ENCODE measurements at regions not wholly inside any gene's neighbourhood (a gene's known extent, or its start where the extent isn't known, plus 50 kb on each side); places are given as distances from the start of the nearest gene placed in this dataset.
"Not testable (repeated sequence)": the region's sequence is repeated elsewhere in the genome, so short reads cannot be mapped to it uniquely, and the experiment has no call there.

DNA sequence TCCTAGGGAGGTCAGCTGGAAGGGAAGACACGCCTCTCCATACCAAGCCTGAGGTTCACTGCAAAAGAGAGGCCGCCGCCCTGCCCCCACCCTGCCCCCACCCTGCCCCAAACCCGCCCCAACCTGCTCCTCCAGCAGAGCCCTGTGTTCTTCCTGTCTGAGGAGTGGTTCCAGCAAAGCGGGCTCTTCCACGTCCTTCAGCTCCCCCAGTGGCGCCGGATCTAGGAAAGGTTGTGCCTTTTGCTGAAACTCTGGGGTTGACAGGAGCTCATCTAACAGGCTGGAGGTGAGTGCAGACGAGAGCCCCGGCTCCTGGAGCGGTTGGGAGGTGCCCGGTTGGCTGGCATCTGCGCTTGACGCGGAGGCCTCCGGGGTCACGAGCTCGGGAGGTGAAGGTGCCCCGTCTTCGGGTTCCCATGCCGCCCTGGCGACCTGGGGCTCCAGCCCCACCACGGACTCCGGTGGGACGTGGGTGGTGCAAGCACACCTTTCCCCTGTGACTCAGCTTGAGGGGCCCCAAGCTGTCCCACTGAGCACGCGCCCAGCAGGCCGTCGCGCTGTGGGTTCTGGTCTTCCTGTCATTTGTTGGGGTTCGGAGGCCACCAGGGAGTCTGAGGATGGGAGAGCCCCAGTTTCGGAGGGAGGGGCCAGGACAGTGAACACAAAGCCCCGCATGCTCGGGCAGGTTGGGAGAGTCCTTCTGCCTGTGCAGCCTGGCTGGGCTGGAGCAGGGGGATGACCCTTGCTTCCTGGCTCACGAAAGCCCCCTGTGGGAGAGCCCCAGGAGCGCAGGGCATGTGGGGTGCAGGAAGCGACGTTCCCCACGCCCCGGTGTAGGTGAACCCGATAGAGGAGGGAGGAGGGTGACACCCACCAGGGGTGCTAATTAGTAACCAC lies 1467.1 kb downstream of the FOXD4L5 start:
- H3K4me3 ChIP-seq (ENCODE audit: low read depth, low read length) = peak overlapping the region; percentile 55
- TF ChIP-seq, protein P1, sequence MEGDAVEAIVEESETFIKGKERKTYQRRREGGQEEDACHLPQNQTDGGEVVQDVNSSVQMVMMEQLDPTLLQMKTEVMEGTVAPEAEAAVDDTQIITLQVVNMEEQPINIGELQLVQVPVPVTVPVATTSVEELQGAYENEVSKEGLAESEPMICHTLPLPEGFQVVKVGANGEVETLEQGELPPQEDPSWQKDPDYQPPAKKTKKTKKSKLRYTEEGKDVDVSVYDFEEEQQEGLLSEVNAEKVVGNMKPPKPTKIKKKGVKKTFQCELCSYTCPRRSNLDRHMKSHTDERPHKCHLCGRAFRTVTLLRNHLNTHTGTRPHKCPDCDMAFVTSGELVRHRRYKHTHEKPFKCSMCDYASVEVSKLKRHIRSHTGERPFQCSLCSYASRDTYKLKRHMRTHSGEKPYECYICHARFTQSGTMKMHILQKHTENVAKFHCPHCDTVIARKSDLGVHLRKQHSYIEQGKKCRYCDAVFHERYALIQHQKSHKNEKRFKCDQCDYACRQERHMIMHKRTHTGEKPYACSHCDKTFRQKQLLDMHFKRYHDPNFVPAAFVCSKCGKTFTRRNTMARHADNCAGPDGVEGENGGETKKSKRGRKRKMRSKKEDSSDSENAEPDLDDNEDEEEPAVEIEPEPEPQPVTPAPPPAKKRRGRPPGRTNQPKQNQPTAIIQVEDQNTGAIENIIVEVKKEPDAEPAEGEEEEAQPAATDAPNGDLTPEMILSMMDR (IDR thresholded peaks at IDR 0.05; ENCODE audit: low read depth, low read length) = no peak

DNA sequence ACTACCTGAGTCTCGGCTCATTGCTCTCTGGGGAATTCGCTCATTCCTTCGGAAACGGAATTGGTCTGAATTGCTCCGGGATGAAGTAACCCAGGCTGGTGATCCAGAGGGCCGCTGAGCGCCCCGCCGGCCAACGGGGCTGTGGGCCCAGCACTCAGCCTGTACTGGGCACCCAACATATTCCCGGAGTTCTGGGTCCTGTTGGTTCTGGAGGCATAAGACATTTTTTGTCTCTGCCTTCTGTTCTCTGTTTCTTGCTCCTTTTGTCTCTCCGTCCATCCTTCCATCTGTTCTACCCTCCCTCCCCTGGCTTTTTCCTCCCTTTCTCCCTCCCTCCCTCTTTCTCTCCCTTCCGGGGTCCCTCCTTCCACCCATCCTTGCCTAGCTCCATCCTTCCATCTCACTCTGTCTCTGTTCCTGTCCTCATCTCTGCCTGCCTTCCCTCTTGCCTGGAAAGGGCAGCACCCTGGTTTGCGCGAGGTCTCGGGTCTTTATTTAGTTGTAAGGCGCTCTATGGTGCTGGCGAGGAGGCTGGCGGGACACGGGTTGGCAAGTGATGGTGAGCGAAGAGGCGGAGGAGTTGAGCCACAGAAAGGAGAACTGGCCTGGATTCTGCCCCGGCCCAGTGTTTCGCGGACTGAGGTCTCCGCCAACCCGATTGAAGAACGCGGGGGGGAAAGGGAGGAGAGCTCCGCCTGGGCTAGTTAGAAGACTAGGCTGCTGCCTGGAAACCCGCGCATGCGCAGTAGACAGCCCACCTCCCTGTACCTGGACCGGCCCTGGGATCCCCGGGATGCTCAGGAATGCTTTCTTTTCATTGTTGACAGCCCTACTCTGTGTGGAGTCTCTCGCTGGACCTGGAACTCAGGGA lies 1468.0 kb downstream of the FOXD4L5 start:
- peak overlapping the region; percentile 55 for H3K4me3 ChIP-seq (ENCODE audit: low read depth, low read length)
- TF ChIP-seq, protein P1 (IDR thresholded peaks at IDR 0.05; ENCODE audit: low read depth, low read length) = no peak

- not testable (repeated sequence) for H3K4me3 ChIP-seq (ENCODE audit: low read depth, low read length)
Measured at GRCh38 chr9:63814970-63815669, 1469.9 kb downstream of the FOXD4L5 start.

GRCh38 chr9:63813391-63814021 lies 1471.5 kb downstream of the FOXD4L5 start:
- not testable (repeated sequence) for H3K4me3 ChIP-seq (ENCODE audit: low read depth, low read length)

- H3K4me3 ChIP-seq (ENCODE audit: low read depth, low read length) = not testable (repeated sequence)
Measured at GRCh38 chr9:63812822-63813221, 1472.2 kb downstream of the FOXD4L5 start.

DNA sequence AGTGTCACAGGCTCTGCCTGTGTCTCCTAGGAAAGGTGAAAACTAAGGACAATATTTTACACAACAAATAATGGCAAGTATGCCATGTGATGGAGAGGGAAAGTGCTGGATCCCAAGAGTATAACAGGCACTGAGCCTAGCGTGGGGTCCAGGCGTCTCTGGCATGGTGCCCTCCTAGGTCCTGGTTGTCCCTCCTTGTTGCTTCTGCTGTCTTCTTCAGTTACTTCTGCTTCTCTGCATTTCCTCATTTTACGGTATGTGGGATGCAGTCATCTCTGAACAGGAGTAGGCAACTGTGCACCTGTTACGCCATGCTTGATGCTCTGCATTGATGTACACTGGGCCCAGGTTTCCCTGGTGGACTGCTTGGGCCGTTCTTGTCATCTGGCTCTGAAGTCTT lies 1480.8 kb downstream of the FOXD4L5 start:
- H3K4me3 ChIP-seq (ENCODE audit: low read depth, low read length) = not testable (repeated sequence)

DNA sequence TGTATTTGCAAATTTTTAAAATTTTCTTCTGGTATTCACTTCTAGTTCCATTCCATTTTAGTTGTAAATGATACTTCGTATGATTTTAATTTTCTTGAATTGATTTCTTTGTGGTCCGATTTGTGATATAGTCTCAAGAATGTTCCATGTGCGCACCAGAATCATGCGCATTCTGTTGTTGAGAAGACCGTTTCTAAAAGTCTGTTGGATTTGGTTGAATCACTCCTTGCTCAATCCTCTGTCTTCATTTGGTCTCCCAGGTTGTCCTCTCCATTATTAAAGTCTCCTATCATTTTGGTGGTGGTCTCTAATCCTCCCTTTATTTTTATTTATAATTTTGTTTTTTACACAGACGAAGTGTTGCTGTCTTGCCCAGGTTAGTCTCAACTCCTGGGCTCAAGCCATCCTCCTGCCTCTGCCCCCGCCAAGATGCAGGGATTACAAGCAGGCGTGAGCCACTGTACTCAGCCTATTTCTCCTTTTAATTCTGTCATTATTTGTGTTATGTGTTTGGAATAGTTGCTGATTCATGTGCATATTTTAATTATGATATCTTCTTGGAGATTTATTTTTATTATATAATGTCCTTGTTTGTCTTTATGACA lies 1490.8 kb downstream of the FOXD4L5 start:
- not testable (repeated sequence) for H3K4me3 ChIP-seq (ENCODE audit: low read depth, low read length)

GRCh38 chr9:63787454-63787853 lies 1497.6 kb downstream of the FOXD4L5 start:
- not testable (repeated sequence) for H3K4me3 ChIP-seq (ENCODE audit: low read depth, low read length)

GRCh38 chr9:63785059-63785458 lies 1500.0 kb downstream of the FOXD4L5 start:
- not testable (repeated sequence) for H3K4me3 ChIP-seq (ENCODE audit: low read depth, low read length)

GRCh38 chr9:63784421-63784820 lies 1500.6 kb downstream of the FOXD4L5 start:
- not testable (repeated sequence) for H3K4me3 ChIP-seq (ENCODE audit: low read depth, low read length)

GRCh38 chr9:63781817-63782439 lies 1503.1 kb downstream of the FOXD4L5 start:
- H3K4me3 ChIP-seq (ENCODE audit: low read depth, low read length) = not testable (repeated sequence)

- H3K4me3 ChIP-seq (ENCODE audit: low read depth, low read length) = not testable (repeated sequence)
Measured at GRCh38 chr9:63781390-63781789, 1503.6 kb downstream of the FOXD4L5 start.

- H3K4me3 ChIP-seq (ENCODE audit: low read depth, low read length) = not testable (repeated sequence)
Measured at GRCh38 chr9:63776220-63776619, 1508.8 kb downstream of the FOXD4L5 start.

GRCh38 chr9:63775092-63775426 lies 1510.0 kb downstream of the FOXD4L5 start:
- H3K4me3 ChIP-seq (ENCODE audit: low read depth, low read length) = not testable (repeated sequence)

GRCh38 chr9:63774369-63775091 lies 1510.5 kb downstream of the FOXD4L5 start:
- not testable (repeated sequence) for H3K4me3 ChIP-seq (ENCODE audit: low read depth, low read length)

DNA sequence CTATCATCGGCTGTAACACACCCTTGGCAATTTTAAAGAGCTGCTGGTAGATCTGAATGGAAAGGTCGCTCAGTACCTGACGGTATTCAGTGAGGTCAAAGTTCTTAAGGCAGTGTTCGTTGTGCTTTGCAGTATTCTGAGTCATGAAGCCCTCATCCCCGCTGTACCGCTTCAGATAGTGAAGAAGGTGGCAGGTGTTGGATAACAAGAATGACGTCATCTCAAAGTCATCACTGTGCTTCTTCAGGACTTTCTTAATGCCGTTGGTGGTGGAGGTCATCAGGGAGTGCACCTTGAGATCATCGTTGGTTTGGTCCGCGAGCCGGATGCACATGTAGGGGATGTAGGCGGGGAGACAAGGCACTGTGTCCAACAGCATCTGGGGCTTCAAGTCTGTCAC lies 1522.8 kb downstream of the FOXD4L5 start:
- H3K4me3 ChIP-seq (ENCODE audit: low read depth, low read length) = not testable (repeated sequence)

Data from WI38 (cell line).